Testis (tissue), 2 donors: ENCODE measurements at regions not wholly inside any gene's neighbourhood (a gene's known extent, or its start where the extent isn't known, plus 50 kb on each side); places are given as distances from the start of the nearest gene placed in this dataset.

Source experiments
- DNase-seq: peaks from one replicate; pipeline ENCODE4 v3.0.0-alpha.2; 2019
- H3K27ac ChIP-seq, 2 donors: fragments of 200-600 bp; sonication (generic); one replicate each; pipeline ENCODE4 v1.5.1; 2019
- H3K27me3 ChIP-seq: fragments of 200-600 bp; sonication (generic); one replicate; pipeline ENCODE4 v1.5.1; 2019
- H3K36me3 ChIP-seq: fragments of 200-600 bp; sonication (generic); one replicate; pipeline ENCODE4 v1.5.1; 2017; ENCODE audit warnings: low read depth; ENCODE audit errors: missing control alignments
- H3K4me1 ChIP-seq: fragments of 200-600 bp; sonication (generic); one replicate; pipeline ENCODE4 v1.5.1; 2019
- H3K4me3 ChIP-seq, 2 donors: fragments of 200-600 bp; sonication (generic); one replicate each; pipeline ENCODE4 v1.5.1; 2017 to 2019
- H3K9me3 ChIP-seq: fragments of 200-600 bp; sonication (generic); one replicate; pipeline ENCODE4 v1.5.1; 2017
- POLR2A ChIP-seq: fragments of 450-650 bp; IDR thresholded peaks from one replicate; pipeline ENCODE4 v1.6.1; 2017; ENCODE audit warnings: antibody characterized with exemption, mild to moderate bottlenecking, moderate library complexity
- WGBS, 2 donors: methylation state at CpG; one replicate each; pipeline ENCODE4 v1.1.5; 2018; 5-methylcytosine and 5-hydroxymethylcytosine counted together
- intact Hi-C: fragments of 100-400 bp; cut with DNase I; formaldehyde crosslinking; loops from one replicate; pipeline ENCODE4 v1.15.1; 2023; ENCODE audit warnings: low total_unique reads
- TF ChIP-seq, protein P1 (sequence below), 3 experiments: fragments of 450-650 bp in 2 of 3; fragments of 200-600 bp in 1 of 3; sonication (generic) in 1 of 3; IDR thresholded peaks; one replicate each; pipeline ENCODE4 v1.5.1; 2016 to 2019; ENCODE audit warnings: antibody characterized with exemption in 3 of 3, mild to moderate bottlenecking in 2 of 3, moderate library complexity in 1 of 3

DNA sequence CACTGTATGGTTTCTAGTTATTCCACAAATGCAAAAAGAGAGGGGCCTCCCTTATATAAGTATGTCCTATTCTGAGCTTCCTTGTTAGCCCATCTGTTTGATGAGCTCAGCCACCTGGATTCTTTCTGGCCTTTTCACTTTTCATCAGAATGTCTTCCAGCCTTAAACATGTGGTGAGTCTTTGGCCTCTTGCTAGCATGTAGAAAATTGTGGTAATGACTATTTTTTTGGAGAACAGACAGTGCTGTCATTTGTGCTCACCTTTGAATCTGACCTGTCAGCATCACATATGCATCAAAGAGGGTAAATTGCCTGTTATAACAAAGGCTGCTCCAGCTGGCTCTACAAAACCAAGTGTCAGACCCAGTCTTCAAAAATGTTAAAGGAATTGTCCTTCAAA is 558.7 kb downstream of the RAB38 start:
- Histone ChIP-seq H3K4me3 (no peak overlapping the region), H3K27me3 (no peaks in the 10 kb centered on the region), H3K27ac (no peak overlapping the region), H3K36me3 (no peaks in the 10 kb centered on the region), H3K9me3 (no peaks in the 10 kb centered on the region), H3K4me1 (no peaks in the 10 kb centered on the region)
- TF ChIP-seq, protein P1, sequence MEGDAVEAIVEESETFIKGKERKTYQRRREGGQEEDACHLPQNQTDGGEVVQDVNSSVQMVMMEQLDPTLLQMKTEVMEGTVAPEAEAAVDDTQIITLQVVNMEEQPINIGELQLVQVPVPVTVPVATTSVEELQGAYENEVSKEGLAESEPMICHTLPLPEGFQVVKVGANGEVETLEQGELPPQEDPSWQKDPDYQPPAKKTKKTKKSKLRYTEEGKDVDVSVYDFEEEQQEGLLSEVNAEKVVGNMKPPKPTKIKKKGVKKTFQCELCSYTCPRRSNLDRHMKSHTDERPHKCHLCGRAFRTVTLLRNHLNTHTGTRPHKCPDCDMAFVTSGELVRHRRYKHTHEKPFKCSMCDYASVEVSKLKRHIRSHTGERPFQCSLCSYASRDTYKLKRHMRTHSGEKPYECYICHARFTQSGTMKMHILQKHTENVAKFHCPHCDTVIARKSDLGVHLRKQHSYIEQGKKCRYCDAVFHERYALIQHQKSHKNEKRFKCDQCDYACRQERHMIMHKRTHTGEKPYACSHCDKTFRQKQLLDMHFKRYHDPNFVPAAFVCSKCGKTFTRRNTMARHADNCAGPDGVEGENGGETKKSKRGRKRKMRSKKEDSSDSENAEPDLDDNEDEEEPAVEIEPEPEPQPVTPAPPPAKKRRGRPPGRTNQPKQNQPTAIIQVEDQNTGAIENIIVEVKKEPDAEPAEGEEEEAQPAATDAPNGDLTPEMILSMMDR (IDR thresholded peaks at IDR 0.05): no peak
- no peak for TF ChIP-seq POLR2A
- intact Hi-C loops: no loop called here
- DNase-seq: no peak

- DNase-seq: no peak
- TF ChIP-seq, protein P1 (IDR thresholded peaks at IDR 0.05): no peak
- no peak for TF ChIP-seq POLR2A
- no peaks in the 10 kb centered on the region for H3K36me3 ChIP-seq
- no peaks in the 10 kb centered on the region for H3K27me3 ChIP-seq
- H3K4me1 ChIP-seq: no peaks in the 10 kb centered on the region
- intact Hi-C loops: no loop called here
- H3K4me3 ChIP-seq: no peak overlapping the region
- no peaks in the 10 kb centered on the region for H3K9me3 ChIP-seq
- no peak overlapping the region for H3K27ac ChIP-seq
Measured at GRCh38 chr11:87604350-87604749, 566.6 kb downstream of the TMEM135 start.

GRCh38 chr11:87603887-87604286 is 566.2 kb downstream of the TMEM135 start:
- Histone ChIP-seq H3K4me1 (no peaks in the 10 kb centered on the region), H3K4me3 (no peak overlapping the region), H3K27ac (no peak overlapping the region), H3K36me3 (no peaks in the 10 kb centered on the region), H3K27me3 (no peaks in the 10 kb centered on the region), H3K9me3 (no peaks in the 10 kb centered on the region)
- TF ChIP-seq, protein P1 (IDR thresholded peaks at IDR 0.05): no peak
- no peak for TF ChIP-seq POLR2A
- 63 to 70% methylated on average over 1 to 2 of the region's 2 CpGs for WGBS, 2 donors
- intact Hi-C loops: no loop called here
- DNase-seq: no peak

DNA sequence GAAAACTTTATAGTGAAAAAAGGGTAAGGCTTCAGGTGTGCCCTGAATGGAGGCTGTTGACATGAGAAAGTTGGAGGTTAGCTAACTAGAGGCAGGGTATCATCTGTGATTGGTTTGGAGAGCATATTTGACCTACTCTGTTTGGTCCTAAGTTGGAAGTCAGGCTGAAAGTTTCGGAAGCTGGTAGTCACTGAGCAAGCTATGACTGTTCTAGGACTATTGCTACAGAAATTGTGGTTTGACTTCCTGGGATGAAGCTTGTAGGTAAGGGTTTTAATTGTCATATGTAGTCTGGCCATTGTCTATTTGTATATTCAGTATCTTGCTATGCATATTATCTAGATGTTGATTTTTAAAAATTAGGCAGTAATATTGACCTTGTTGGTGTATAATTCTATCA is 565.0 kb downstream of the TMEM135 start:
- Histone ChIP-seq H3K4me1 (no peaks in the 10 kb centered on the region), H3K9me3 (no peaks in the 10 kb centered on the region), H3K27me3 (no peaks in the 10 kb centered on the region), H3K4me3 (no peak overlapping the region), H3K36me3 (no peaks in the 10 kb centered on the region), H3K27ac (no peak overlapping the region)
- no peak for TF ChIP-seq POLR2A
- TF ChIP-seq, protein P1 (IDR thresholded peaks at IDR 0.05): no peak
- DNase-seq: no peak
- WGBS, 2 donors: 88 to 96% methylated on average over 1 of the region's 1 CpG
- intact Hi-C loops: no loop called here

DNA sequence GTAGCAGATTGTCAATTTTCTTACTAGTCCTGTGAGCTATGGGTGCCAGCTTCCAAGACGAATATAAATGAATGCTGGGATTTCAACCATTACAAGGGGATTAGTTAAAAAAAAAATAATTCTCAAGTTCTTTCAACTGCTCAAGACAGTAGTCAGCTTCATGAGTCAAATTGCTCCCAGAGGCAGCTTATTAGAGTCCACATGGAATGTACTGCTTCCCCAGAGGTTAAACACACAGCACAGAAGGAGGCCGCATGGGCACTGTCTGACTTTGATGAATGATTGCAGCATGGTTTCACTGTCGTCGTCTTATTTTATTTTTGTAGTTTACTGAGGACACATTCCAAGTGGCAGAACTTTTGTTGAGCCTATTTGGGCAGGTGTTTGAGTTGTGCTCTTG is 563.2 kb downstream of the TMEM135 start:
- DNase-seq: no peak
- no peak for TF ChIP-seq POLR2A
- TF ChIP-seq, protein P1 (IDR thresholded peaks at IDR 0.05): no peak
- intact Hi-C loops: no loop called here
- H3K36me3 ChIP-seq: no peaks in the 10 kb centered on the region
- H3K9me3 ChIP-seq: no peaks in the 10 kb centered on the region
- no peak overlapping the region for H3K27ac ChIP-seq
- H3K27me3 ChIP-seq: no peaks in the 10 kb centered on the region
- no peak overlapping the region for H3K4me3 ChIP-seq
- WGBS, 2 donors: 69 to 71% methylated on average over 4 of the region's 4 CpGs
- H3K4me1 ChIP-seq: no peaks in the 10 kb centered on the region
